CD4-positive, CD25-positive, alpha-beta regulatory T cell (primary cell): ENCODE measurements at regions not wholly inside any gene's neighbourhood (a gene's known extent, or its start where the extent isn't known, plus 50 kb on each side); places are given as distances from the start of the nearest gene placed in this dataset.

Experiments
- ATAC-seq, 2 donors: fragments of 150-1000 bp; cut with Tn5 transposase; one replicate each; pipeline ENCODE4 v1.10.0; 2021; ENCODE audit warnings: low read depth in 2 of 2, moderate number of reproducible peaks in 2 of 2, moderate library complexity in 1 of 2
- DNase-seq, 3 donors: peaks; one replicate each; pipeline versions ENCODE4 v3.0.0 to v3.0.0-alpha.2; 2012 to 2022; ENCODE audit warnings: mixed read lengths in 1 of 3
- H3K27ac ChIP-seq: one replicate; pipeline ENCODE4 v1.7.0; 2013; ENCODE audit warnings: mild to moderate bottlenecking, low read length; ENCODE audit not compliant: insufficient read depth, poor library complexity, severe bottlenecking
- H3K27me3 ChIP-seq: one replicate; pipeline ENCODE4 v1.7.0; 2013; ENCODE audit warnings: low read length; ENCODE audit not compliant: control insufficient read depth, insufficient read depth
- H3K36me3 ChIP-seq: one replicate; pipeline ENCODE4 v1.7.0; 2013; ENCODE audit warnings: mild to moderate bottlenecking, low read length, moderate library complexity; ENCODE audit not compliant: control insufficient read depth, insufficient read depth
- H3K4me1 ChIP-seq: 2 replicates; pipeline ENCODE4 v1.7.0; 2013; ENCODE audit warnings: mild to moderate bottlenecking, low read length; ENCODE audit not compliant: insufficient read depth, control insufficient read depth, poor library complexity, severe bottlenecking
- H3K4me3 ChIP-seq: one replicate; pipeline ENCODE4 v1.7.0; 2013; ENCODE audit warnings: low read depth, mild to moderate bottlenecking, low read length, moderate library complexity
- H3K9me3 ChIP-seq, 2 experiments: 1 replicate in 1 of 2; 2 replicates in 1 of 2; pipeline ENCODE4 v1.7.0; 2013; ENCODE audit warnings: low read length in 2 of 2, mild to moderate bottlenecking in 1 of 2, moderate library complexity in 1 of 2; ENCODE audit not compliant: control insufficient read depth in 2 of 2
- H3K27ac Mint-ChIP-seq, 3 donors: one replicate each; pipeline ENCODE4 v1.8.0; 2020 to 2022; ENCODE audit warnings: mild to moderate bottlenecking in 3 of 3, mixed read lengths in 3 of 3, moderate library complexity in 2 of 3
- H3K27me3 Mint-ChIP-seq: one replicate; pipeline ENCODE4 v1.8.0; 2022; ENCODE audit warnings: mild to moderate bottlenecking, mixed read lengths
- H3K36me3 Mint-ChIP-seq: one replicate; pipeline ENCODE4 v1.8.0; 2020; ENCODE audit warnings: mixed read lengths
- H3K4me1 Mint-ChIP-seq, 4 donors: one replicate each; pipeline ENCODE4 v1.8.0; 2020 to 2022; ENCODE audit warnings: mixed read lengths in 4 of 4, mild to moderate bottlenecking in 1 of 4
- H3K4me3 Mint-ChIP-seq, 4 donors: one replicate each; pipeline ENCODE4 v1.8.0; 2020 to 2022; ENCODE audit warnings: mild to moderate bottlenecking in 4 of 4, mixed read lengths in 4 of 4, moderate library complexity in 3 of 4
- H3K9me3 Mint-ChIP-seq, 7 donors: one replicate each; pipeline ENCODE4 v1.8.0; 2020 to 2022; ENCODE audit warnings: mixed read lengths in 7 of 7, mild to moderate bottlenecking in 3 of 7, moderate library complexity in 2 of 7

- Histone ChIP-seq H3K36me3 (no peaks in the 10 kb centered on the region), H3K4me3 (no peak overlapping the region), H3K27me3 (no peaks in the 10 kb centered on the region), H3K4me1 (no peaks in the 10 kb centered on the region), H3K27ac (no peak overlapping the region), H3K9me3 (no peaks in the 10 kb centered on the region)
- peaks cover 0 to 8% (median 1%) of the 10 kb centered on the region in 7 donors for H3K9me3 Mint-ChIP-seq
- H3K4me1 Mint-ChIP-seq = no peaks in the 10 kb centered on the region
- no peak for DNase-seq
- no peak overlapping the region for H3K27ac Mint-ChIP-seq
- no peak overlapping the region for H3K4me3 Mint-ChIP-seq
- no peaks in the 10 kb centered on the region for H3K36me3 Mint-ChIP-seq
- no peaks in the 10 kb centered on the region for H3K27me3 Mint-ChIP-seq
- no peak for ATAC-seq
These were observed 86.7 kb upstream of the NCKAP5 start for GRCh38 chr2:133654949-133655348.

DNA sequence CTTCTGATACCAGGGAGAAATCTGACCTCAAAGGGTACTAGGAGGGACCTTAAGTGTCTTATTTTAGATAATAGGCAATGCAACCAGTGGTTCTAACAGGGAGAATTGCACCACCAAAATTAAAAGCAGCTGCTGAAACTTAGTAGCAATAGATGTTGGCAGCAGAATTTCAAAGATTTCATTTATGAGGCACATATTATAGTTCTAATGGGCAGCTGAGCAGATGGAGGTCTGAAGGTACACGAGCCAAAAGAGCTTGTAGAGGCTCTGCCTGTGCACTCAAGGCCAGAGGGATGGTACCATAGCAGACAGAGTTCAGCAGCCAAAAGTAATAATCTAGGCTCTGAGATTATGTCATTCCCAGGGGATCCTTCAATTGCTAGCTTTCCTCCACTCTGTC is 87.3 kb upstream of the NCKAP5 start:
- no peaks in the 10 kb centered on the region for H3K9me3 ChIP-seq
- H3K27me3 ChIP-seq = no peaks in the 10 kb centered on the region
- Mint-ChIP-seq H3K36me3 (no peaks in the 10 kb centered on the region), H3K4me1 (peaks cover 0 to 2% (median 0%) of the 10 kb centered on the region in 4 donors), H3K27me3 (no peaks in the 10 kb centered on the region), H3K9me3 (peaks cover 0 to 8% (median 1%) of the 10 kb centered on the region in 7 donors), H3K27ac (no peak overlapping the region), H3K4me3 (no peak overlapping the region)
- H3K4me3 ChIP-seq = no peak overlapping the region
- no peak for ATAC-seq
- DNase-seq = no peak
- no peaks in the 10 kb centered on the region for H3K4me1 ChIP-seq
- H3K27ac ChIP-seq = no peak overlapping the region
- H3K36me3 ChIP-seq = no peaks in the 10 kb centered on the region

DNA sequence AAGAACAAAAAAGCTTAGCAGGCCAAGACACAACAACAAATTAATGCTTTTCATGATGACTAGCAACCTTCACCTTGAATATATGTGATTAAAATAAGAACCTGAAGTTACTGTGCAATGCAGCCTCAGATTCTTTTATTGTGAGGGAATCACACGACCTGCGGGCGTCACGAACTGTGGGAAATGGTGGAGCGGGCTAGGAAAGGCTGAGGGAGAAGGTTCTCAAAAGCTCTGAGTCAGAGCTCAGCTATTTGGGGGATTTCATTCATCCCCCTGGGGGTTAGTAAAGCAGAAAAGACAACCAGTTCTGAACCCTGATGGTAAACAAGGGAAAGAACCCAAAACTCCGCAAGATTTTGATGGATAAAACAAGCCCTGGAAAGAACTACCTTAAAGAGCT is 89.3 kb upstream of the NCKAP5 start:
- H3K27ac ChIP-seq = no peak overlapping the region
- Mint-ChIP-seq H3K4me3 (no peak overlapping the region), H3K36me3 (no peaks in the 10 kb centered on the region), H3K4me1 (peaks cover 0 to 2% (median 0%) of the 10 kb centered on the region in 4 donors), H3K27me3 (no peaks in the 10 kb centered on the region), H3K27ac (no peak overlapping the region), H3K9me3 (peaks cover 0 to 7% (median 0%) of the 10 kb centered on the region in 7 donors)
- no peaks in the 10 kb centered on the region for H3K27me3 ChIP-seq
- H3K9me3 ChIP-seq = no peaks in the 10 kb centered on the region
- H3K4me1 ChIP-seq = no peaks in the 10 kb centered on the region
- DNase-seq (no peak), ATAC-seq (no peak)
- H3K36me3 ChIP-seq = no peaks in the 10 kb centered on the region
- no peak overlapping the region for H3K4me3 ChIP-seq

DNA sequence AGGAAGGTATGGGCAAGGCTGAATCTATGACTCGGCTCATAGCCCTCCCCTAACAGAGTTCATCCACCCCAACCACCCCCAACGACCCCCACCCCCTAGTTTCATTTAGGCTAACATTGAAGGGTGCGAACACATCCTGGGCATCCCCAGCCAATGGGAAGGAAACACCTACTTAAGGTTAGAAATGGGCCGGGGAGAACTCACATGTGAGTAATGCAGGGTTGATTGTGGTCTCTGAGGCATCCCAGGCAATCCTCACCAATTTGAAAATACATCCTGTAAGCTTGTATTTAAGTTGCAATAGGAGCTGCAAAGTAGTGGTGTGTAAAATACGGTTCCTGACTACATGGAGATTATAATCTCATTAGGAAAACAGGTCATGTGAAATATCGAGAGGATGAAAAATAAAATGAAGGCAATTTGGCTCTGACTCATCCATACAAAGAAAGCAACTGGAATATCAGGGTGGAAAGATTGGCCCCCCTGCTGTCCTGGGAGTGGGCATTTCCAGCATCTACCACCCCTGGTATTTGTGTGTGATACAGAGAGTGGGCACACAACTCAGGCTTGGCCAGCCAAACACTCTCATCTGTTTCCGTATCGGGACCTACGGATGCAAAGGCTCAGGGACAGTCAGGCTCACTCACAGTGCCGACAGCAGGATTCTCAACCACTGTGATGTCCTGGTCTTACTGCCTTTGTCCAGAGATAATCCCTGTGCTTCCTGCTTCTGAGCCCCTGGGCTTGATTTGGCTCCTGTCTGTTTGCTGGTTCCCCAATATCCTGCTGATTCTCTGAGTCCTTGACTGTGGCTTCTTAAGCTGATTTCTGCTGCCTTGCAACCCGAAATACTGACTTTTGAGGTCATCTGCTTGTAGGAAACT is 90.0 kb upstream of the NCKAP5 start:
- no peak for ATAC-seq
- H3K4me1 Mint-ChIP-seq = peaks cover 0 to 2% (median 0%) of the 10 kb centered on the region in 4 donors

DNA sequence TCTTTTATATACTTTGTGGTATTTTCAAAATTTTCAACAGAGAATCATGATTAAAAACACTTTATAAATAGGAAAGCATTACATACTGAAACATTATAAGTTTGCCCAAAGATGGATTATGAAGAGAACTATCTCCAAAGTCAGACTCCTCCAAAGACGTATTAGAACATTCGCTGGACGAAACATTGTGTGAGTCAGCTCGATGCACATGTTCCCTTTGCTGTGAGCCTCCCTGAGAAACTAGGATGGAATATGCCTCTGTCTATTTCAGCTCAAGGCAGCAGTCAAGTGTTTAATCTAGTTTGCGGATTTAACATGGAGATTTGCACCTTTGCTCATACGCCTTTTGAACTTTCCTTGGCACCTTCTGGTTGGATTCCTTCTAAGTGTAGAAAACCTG is 92.2 kb upstream of the NCKAP5 start:
- DNase-seq (no peak), ATAC-seq (no peak)
- Histone ChIP-seq H3K27ac (no peak overlapping the region), H3K4me3 (no peak overlapping the region), H3K9me3 (no peaks in the 10 kb centered on the region), H3K36me3 (no peaks in the 10 kb centered on the region), H3K4me1 (no peaks in the 10 kb centered on the region), H3K27me3 (no peaks in the 10 kb centered on the region)
- Mint-ChIP-seq H3K4me3 (no peak overlapping the region), H3K27ac (no peak overlapping the region), H3K9me3 (peaks cover 0 to 3% (median 0%) of the 10 kb centered on the region in 7 donors), H3K4me1 (peaks cover 0 to 2% (median 0%) of the 10 kb centered on the region in 4 donors), H3K27me3 (no peaks in the 10 kb centered on the region), H3K36me3 (no peaks in the 10 kb centered on the region)

More for the DNA sequence above, 90.0 kb upstream of the NCKAP5 start:
- Mint-ChIP-seq H3K27me3 (no peaks in the 10 kb centered on the region), H3K36me3 (no peaks in the 10 kb centered on the region), H3K27ac (no peak overlapping the region), H3K4me3 (no peak overlapping the region), H3K9me3 (peaks cover 0 to 3% (median 0%) of the 10 kb centered on the region in 7 donors)
- Histone ChIP-seq H3K27ac (no peak overlapping the region), H3K36me3 (no peaks in the 10 kb centered on the region), H3K4me3 (no peak overlapping the region), H3K27me3 (no peaks in the 10 kb centered on the region), H3K9me3 (no peaks in the 10 kb centered on the region), H3K4me1 (no peaks in the 10 kb centered on the region)
- no peak for DNase-seq

DNA sequence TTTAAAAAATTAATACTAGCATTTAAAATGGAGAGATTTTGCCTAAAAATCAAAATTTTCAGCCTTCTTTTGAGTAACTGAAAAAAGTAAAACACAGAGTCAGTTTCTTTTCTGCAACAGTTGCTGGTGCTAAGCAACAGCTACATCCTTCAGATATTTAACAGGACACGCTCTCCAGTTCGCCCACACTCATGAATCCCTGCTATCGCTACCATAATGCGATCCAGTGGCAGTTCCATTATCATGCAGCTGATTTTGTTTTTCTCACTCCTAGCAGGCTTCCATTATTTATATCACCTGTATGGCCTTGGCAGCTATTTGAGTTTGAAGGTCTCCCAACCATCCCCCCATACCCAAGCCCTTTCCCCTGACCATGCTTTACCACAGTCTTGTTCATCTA is 93.1 kb upstream of the NCKAP5 start:
- Histone ChIP-seq H3K27ac (no peak overlapping the region), H3K27me3 (no peaks in the 10 kb centered on the region), H3K4me1 (no peaks in the 10 kb centered on the region), H3K4me3 (no peak overlapping the region), H3K9me3 (no peaks in the 10 kb centered on the region), H3K36me3 (no peaks in the 10 kb centered on the region)
- ATAC-seq (no peak), DNase-seq (no peak)
- Mint-ChIP-seq H3K9me3 (peaks cover 0 to 3% (median 0%) of the 10 kb centered on the region in 7 donors), H3K4me3 (no peak overlapping the region), H3K36me3 (no peaks in the 10 kb centered on the region), H3K27ac (no peak overlapping the region), H3K27me3 (no peaks in the 10 kb centered on the region), H3K4me1 (peaks cover 0 to 2% (median 0%) of the 10 kb centered on the region in 4 donors)

GRCh38 chr2:133666621-133667020 is 98.4 kb upstream of the NCKAP5 start:
- Mint-ChIP-seq H3K27ac (no peak overlapping the region), H3K4me1 (no peaks in the 10 kb centered on the region), H3K36me3 (no peaks in the 10 kb centered on the region), H3K9me3 (peaks cover 0 to 7% (median 2%) of the 10 kb centered on the region in 7 donors), H3K4me3 (no peak overlapping the region), H3K27me3 (peaks cover 4% of the 10 kb centered on the region)
- ATAC-seq = no peak
- Histone ChIP-seq H3K36me3 (no peaks in the 10 kb centered on the region), H3K9me3 (no peaks in the 10 kb centered on the region), H3K27ac (no peak overlapping the region), H3K27me3 (no peaks in the 10 kb centered on the region), H3K4me3 (no peak overlapping the region), H3K4me1 (no peaks in the 10 kb centered on the region)
- DNase-seq = no peak

- peaks cover 4% of the 10 kb centered on the region for H3K27me3 Mint-ChIP-seq
- no peaks in the 10 kb centered on the region for H3K36me3 ChIP-seq
- H3K27me3 ChIP-seq = no peaks in the 10 kb centered on the region
- no peaks in the 10 kb centered on the region for H3K4me1 ChIP-seq
- H3K4me1 Mint-ChIP-seq = no peaks in the 10 kb centered on the region
- H3K9me3 Mint-ChIP-seq = peaks cover 0 to 7% (median 2%) of the 10 kb centered on the region in 7 donors
- no peak overlapping the region for H3K27ac ChIP-seq
- no peaks in the 10 kb centered on the region for H3K9me3 ChIP-seq
- no peak overlapping the region for H3K4me3 ChIP-seq
- no peak overlapping the region for H3K4me3 Mint-ChIP-seq
- DNase-seq (no peak), ATAC-seq (no peak)
- H3K36me3 Mint-ChIP-seq = no peaks in the 10 kb centered on the region
- H3K27ac Mint-ChIP-seq = no peak overlapping the region
These were observed 98.8 kb upstream of the NCKAP5 start for GRCh38 chr2:133667085-133667484.
